ENCODE measurements at regions not wholly inside any gene's neighbourhood (a gene's known extent, or its start where the extent isn't known, plus 50 kb on each side); places are given as distances from the start of the nearest gene placed in this dataset.

- Mint-ChIP-seq H3K27ac (no peak overlapping the region), H3K36me3 (no peaks in the 10 kb centered on the region), H3K9me3 (peaks cover 0 to 4% (median 2%) of the 10 kb centered on the region in 7 donors), H3K27me3 (no peaks in the 10 kb centered on the region), H3K4me3 (no peak overlapping the region), H3K4me1 (no peaks in the 10 kb centered on the region)
- DNase-seq (no peak), ATAC-seq (ENCODE audit: low read depth in 2 of 2) (no peak)
Observed at GRCh38 chr11:29959488-29959887, 57.3 kb downstream of the KCNA4 start.

GRCh38 chr11:29957431-29957830, 59.4 kb downstream of the KCNA4 start:
- no peak for ATAC-seq (ENCODE audit: low read depth in 2 of 2)
- H3K4me1 Mint-ChIP-seq: no peaks in the 10 kb centered on the region
- no peak overlapping the region for H3K4me3 Mint-ChIP-seq
- no peaks in the 10 kb centered on the region for H3K36me3 Mint-ChIP-seq
- H3K9me3 Mint-ChIP-seq: peaks cover 2 to 8% (median 5%) of the 10 kb centered on the region in 7 donors
- no peak for DNase-seq
- H3K27me3 Mint-ChIP-seq: no peaks in the 10 kb centered on the region
- H3K27ac Mint-ChIP-seq: no peak overlapping the region

DNA sequence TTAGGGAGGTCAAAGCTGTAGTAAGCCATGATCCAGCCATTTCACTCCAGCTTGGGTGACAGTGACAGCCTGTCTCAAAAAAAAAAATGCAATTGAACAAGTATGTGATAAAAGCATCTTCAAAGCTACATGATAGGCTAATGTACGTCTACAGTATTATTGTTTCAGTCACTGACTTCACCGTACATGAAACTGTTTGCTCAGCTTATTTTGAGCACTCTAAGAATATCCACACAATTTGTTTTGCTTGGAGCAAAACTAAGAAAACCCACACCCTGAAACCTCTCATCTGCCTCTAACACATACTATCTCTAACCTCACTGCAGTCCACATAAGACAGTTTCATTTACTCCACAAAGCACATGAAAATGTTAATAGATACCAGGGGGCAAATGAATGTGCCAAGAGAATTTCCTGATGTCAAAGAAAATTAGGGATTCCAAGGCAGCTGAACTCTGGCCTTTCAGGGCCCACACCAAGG, 60.7 kb downstream of the KCNA4 start:
- Mint-ChIP-seq H3K36me3 (no peaks in the 10 kb centered on the region), H3K4me1 (no peaks in the 10 kb centered on the region), H3K27me3 (no peaks in the 10 kb centered on the region), H3K27ac (no peak overlapping the region), H3K9me3 (peaks cover 2 to 9% (median 5%) of the 10 kb centered on the region in 7 donors), H3K4me3 (no peak overlapping the region)
- DNase-seq (no peak), ATAC-seq (ENCODE audit: low read depth in 2 of 2) (no peak)

GRCh38 chr11:29943347-29943746, 73.5 kb downstream of the KCNA4 start:
- Mint-ChIP-seq H3K9me3 (peaks cover 2 to 15% (median 9%) of the 10 kb centered on the region in 7 donors), H3K4me3 (no peak overlapping the region), H3K4me1 (no peaks in the 10 kb centered on the region), H3K27ac (no peak overlapping the region), H3K36me3 (no peaks in the 10 kb centered on the region), H3K27me3 (no peaks in the 10 kb centered on the region)
- DNase-seq (no peak), ATAC-seq (ENCODE audit: low read depth in 2 of 2) (no peak)

DNA sequence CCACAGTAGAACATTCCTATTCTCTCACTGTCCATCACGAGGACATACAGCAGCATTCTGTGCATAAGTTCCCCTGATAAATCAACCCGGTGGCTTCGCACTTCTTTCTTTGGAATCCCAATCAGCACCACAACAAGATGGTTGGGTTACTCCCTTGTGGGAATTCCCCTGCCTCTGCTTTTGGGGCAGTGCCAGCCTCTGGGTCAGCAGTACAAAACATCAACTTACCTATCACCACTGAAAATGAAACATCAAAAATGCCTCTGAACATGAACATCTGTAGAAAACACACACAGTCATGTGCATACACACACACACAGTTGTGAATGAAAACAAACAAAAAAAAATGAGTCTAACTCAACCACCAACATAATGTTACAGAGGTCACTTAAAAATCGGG, 79.3 kb downstream of the KCNA4 start:
- ATAC-seq (ENCODE audit: low read depth in 2 of 2): no peak
- H3K4me1 Mint-ChIP-seq: no peaks in the 10 kb centered on the region
- no peaks in the 10 kb centered on the region for H3K27me3 Mint-ChIP-seq
- H3K4me3 Mint-ChIP-seq: no peak overlapping the region
- H3K36me3 Mint-ChIP-seq: no peaks in the 10 kb centered on the region
- H3K9me3 Mint-ChIP-seq: peaks cover under 1 to 16% (median 7%) of the 10 kb centered on the region in 7 donors
- H3K27ac Mint-ChIP-seq: no peak overlapping the region
- no peak for DNase-seq

GRCh38 chr11:29934115-29934638, 82.7 kb downstream of the KCNA4 start:
- Mint-ChIP-seq H3K4me3 (no peak overlapping the region), H3K36me3 (no peaks in the 10 kb centered on the region), H3K4me1 (no peaks in the 10 kb centered on the region), H3K27me3 (no peaks in the 10 kb centered on the region), H3K9me3 (peaks cover 3 to 16% (median 6%) of the 10 kb centered on the region in 7 donors), H3K27ac (no peak overlapping the region)
- ATAC-seq (ENCODE audit: low read depth in 2 of 2): no peak
- no peak for DNase-seq

DNA sequence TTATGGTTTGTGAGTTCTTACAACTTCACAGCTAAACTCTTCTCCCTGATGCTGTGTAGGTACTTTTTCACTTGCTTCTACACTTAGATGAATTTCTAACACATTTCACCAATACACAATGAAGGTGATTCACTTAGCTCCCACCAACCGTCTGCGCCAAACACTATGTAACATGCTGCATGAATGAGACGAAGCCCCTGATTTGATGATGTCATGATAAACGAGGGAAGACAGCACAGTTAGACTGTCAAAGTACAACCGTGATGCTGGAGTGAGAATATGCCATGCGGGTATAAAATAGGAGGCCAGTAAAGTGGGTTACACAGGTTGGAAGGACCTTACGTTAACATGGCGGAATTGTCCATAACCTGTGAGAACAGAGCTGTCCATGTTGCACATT, 100.8 kb downstream of the KCNA4 start:
- Mint-ChIP-seq H3K9me3 (peaks cover 0 to 12% (median 3%) of the 10 kb centered on the region in 7 donors), H3K36me3 (no peaks in the 10 kb centered on the region), H3K4me3 (no peak overlapping the region), H3K27me3 (no peaks in the 10 kb centered on the region), H3K4me1 (no peaks in the 10 kb centered on the region), H3K27ac (no peak overlapping the region)
- DNase-seq (no peak), ATAC-seq (ENCODE audit: low read depth in 2 of 2) (no peak)

DNA sequence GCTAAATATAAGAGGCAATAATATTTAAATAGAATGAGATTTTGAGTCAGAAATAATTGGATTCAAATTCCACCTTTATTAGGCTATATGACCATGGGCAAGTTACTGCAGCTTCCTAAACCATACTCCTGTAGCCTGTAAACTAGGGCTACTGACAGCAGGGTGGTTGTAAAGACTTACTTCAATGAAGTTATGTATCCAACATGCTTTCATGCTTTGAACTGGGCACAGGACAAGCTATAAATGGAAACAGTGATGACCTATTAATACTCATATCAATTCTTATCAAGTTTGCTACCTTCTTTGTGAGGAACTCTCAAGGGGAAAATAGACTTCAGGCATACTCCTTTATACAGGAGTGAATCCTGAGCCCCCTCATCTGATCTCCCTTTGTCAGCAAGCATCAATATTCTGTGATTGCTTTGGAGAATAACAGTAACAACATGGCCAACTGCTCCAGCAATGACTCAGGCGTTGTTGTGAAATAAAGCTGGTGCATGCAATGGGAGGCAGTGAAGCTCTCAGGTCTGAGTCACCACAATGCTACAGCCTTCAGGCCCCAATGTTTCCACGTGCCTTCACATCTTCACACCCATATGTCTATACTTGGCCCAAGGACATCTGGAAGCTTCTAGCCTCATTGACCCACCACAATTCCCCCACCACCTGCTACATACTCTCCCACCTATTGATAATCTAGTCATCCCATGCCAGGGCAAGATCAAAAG, 102.5 kb downstream of the KCNA4 start:
- Mint-ChIP-seq H3K27me3 (no peaks in the 10 kb centered on the region), H3K4me3 (no peak overlapping the region), H3K36me3 (no peaks in the 10 kb centered on the region), H3K27ac (no peak overlapping the region), H3K4me1 (no peaks in the 10 kb centered on the region), H3K9me3 (peaks cover 0 to 19% (median 7%) of the 10 kb centered on the region in 7 donors)
- ATAC-seq (ENCODE audit: low read depth in 2 of 2) (no peak), DNase-seq (no peak)

DNA sequence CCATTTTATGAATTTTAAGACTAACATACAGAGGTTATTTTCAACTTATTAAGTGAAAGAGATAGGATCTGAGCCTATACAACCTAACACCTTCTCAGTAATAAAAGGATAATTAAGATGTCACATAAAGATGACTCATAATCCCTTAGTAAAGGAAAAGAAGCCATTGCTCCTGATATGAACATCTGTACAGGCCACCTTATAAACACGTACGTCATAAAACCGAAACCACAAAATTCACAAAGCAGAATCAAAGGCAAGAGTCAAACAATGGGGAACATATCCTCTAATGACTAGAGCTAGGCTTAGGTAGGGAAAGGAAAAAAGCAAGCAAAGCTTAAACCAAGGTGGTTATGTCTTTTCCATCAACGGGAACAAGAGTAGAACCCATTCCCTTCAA, 103.5 kb downstream of the KCNA4 start:
- no peaks in the 10 kb centered on the region for H3K27me3 Mint-ChIP-seq
- DNase-seq (no peak), ATAC-seq (ENCODE audit: low read depth in 2 of 2) (no peak)

GRCh38 chr11:29900382-29900781, 116.4 kb downstream of the KCNA4 start:
- H3K9me3 Mint-ChIP-seq: peaks cover under 1 to 11% (median 5%) of the 10 kb centered on the region in 7 donors
- ATAC-seq (ENCODE audit: low read depth in 2 of 2): no peak
- no peak overlapping the region for H3K4me3 Mint-ChIP-seq
- H3K36me3 Mint-ChIP-seq: no peaks in the 10 kb centered on the region
- DNase-seq: no peak
- no peaks in the 10 kb centered on the region for H3K4me1 Mint-ChIP-seq
- no peaks in the 10 kb centered on the region for H3K27me3 Mint-ChIP-seq
- H3K27ac Mint-ChIP-seq: no peak overlapping the region

More for the DNA sequence above, 103.5 kb downstream of the KCNA4 start:
- Mint-ChIP-seq H3K9me3 (peaks cover 0 to 19% (median 5%) of the 10 kb centered on the region in 7 donors), H3K4me3 (no peak overlapping the region), H3K4me1 (no peaks in the 10 kb centered on the region), H3K27ac (no peak overlapping the region), H3K36me3 (no peaks in the 10 kb centered on the region)

DNA sequence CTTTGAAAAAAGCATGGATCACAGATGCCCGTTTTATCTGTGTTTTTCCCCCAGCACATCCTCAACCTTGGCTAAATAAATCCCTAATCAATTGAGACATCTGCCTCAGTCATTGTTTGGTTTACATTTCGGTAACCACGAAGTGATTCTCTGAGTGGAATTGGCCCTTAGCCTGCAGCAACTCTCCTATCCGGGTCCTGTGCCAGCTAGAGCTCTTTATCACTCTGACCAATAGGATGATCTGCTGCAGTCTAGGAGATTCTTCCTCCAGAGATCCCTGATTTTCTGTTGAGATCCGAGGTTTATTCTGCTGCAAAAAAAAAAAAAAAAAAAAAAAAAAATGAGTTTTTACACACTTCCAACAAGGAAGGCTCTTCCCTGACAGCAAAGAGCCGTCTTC, 137.3 kb downstream of the KCNA4 start:
- ATAC-seq (ENCODE audit: low read depth in 2 of 2): no peak
- Mint-ChIP-seq H3K27ac (no peak overlapping the region), H3K4me1 (no peaks in the 10 kb centered on the region), H3K36me3 (no peaks in the 10 kb centered on the region), H3K4me3 (no peak overlapping the region), H3K27me3 (no peaks in the 10 kb centered on the region), H3K9me3 (peaks cover 0 to 21% (median 4%) of the 10 kb centered on the region in 7 donors)
- DNase-seq: no peak

GRCh38 chr11:29876192-29876591, 140.6 kb downstream of the KCNA4 start:
- Mint-ChIP-seq H3K27ac (no peak overlapping the region), H3K27me3 (no peaks in the 10 kb centered on the region), H3K4me3 (no peak overlapping the region), H3K4me1 (no peaks in the 10 kb centered on the region), H3K9me3 (peaks cover 2 to 33% (median 8%) of the 10 kb centered on the region in 7 donors), H3K36me3 (no peaks in the 10 kb centered on the region)
- DNase-seq (no peak), ATAC-seq (ENCODE audit: low read depth in 2 of 2) (no peak)

- ATAC-seq (ENCODE audit: low read depth in 2 of 2) (no peak), DNase-seq (no peak)
- Mint-ChIP-seq H3K4me1 (no peaks in the 10 kb centered on the region), H3K9me3 (peaks cover 0 to 12% (median 3%) of the 10 kb centered on the region in 7 donors), H3K4me3 (no peak overlapping the region), H3K27me3 (no peaks in the 10 kb centered on the region), H3K36me3 (no peaks in the 10 kb centered on the region), H3K27ac (no peak overlapping the region)
Observed at GRCh38 chr11:29847219-29847618, 169.6 kb downstream of the KCNA4 start.

DNA sequence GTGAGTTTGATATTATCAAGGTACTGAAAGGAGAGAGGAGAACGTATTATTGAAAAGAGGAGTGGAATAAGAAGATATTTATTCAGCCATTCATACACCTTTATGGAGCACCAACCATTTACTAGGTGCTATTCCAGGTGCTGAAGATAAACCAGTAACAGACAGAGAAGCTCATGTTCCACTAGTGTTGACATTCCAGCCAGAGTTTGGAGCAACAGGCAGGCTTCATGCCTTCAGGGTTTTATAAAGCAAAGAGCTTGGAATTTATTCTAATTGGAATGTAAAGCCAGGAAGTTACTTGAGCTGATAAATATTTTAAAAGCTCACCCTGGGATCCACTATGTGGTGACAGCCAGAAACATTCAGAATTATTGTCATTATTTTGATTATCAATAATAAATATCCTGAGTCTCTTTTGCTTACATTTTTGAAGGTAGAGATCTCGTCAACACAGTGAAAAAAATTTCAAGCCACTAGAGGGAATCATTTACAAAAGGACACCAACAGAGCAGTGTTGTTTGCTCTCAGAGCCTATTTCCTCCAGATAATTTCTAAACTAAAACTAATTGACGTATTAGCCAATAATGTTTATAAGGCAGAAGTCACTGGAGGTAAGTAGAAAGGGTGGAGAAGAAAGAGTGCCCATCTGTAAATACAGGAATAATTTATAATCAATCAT, 172.0 kb downstream of the KCNA4 start:
- Mint-ChIP-seq H3K9me3 (peaks cover 0 to 8% (median 5%) of the 10 kb centered on the region in 7 donors), H3K36me3 (no peaks in the 10 kb centered on the region), H3K4me3 (no peak overlapping the region), H3K4me1 (no peaks in the 10 kb centered on the region), H3K27me3 (no peaks in the 10 kb centered on the region), H3K27ac (no peak overlapping the region)
- DNase-seq: no peak
- no peak for ATAC-seq (ENCODE audit: low read depth in 2 of 2)
